GM18861 (cell line): ENCODE measurements at regions not wholly inside any gene's neighbourhood (a gene's known extent, or its start where the extent isn't known, plus 50 kb on each side); places are given as distances from the start of the nearest gene placed in this dataset.
"Not testable (repeated sequence)": the region's sequence is repeated elsewhere in the genome, so short reads cannot be mapped to it uniquely, and the experiment has no call there.

ENCODE experiments used
- ATAC-seq: cut with Tn5 transposase; IDR thresholded peaks from one replicate; pipeline ENCODE4 v1.9.1; 2021; ENCODE audit not compliant: unreplicated experiment

GRCh38 chr5:45042283-45042682, 233.5 kb downstream of the MRPS30 start:
- no peak for ATAC-seq

DNA sequence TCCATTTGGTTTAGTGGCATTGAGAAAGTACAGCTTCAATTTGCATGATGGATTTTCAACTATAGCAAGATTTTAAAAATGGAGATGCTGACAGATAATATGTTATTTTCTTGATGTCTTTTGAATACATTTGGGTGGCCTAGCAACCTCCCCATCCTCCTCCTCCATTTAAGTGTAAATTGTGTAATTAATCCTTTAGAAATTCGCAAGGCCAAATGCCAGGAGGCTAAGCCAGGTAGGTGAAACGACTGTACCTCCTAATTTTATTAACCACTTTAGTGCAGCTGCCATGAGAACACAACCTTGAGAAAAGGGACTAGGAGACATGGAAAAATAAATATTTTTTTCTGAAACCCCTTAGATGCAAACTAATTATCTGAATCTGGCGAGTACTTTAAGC, 248.8 kb downstream of the MRPS30 start:
- no peak for ATAC-seq

GRCh38 chr5:45060724-45061123, 252.0 kb downstream of the MRPS30 start:
- no peak for ATAC-seq

- no peak for ATAC-seq
These were observed 253.3 kb downstream of the MRPS30 start for GRCh38 chr5:45062044-45062443.

- ATAC-seq = no peak
These were observed 272.3 kb downstream of the MRPS30 start for GRCh38 chr5:45081082-45081481.

DNA sequence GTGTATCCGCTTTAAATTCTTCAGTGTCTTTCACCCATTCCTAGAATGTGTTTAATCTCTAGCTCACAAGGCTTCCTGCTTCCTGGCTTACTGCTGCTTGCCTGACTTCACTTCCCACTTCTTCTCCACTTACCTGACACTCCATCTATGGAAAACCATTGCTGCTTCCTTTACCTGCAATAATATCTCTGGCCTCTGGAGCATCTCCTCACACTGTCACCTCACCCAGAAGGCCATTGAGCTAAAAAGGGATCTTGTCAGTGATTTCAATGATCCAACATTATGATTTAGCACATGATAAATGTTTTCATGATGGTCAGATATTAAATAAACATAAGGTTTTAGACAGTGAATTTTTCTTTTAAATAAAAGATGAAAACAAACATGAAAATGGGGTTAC, 281.1 kb downstream of the MRPS30 start:
- no peak for ATAC-seq

- no peak for ATAC-seq
These were observed 284.6 kb downstream of the MRPS30 start for GRCh38 chr5:45093377-45093776.

DNA sequence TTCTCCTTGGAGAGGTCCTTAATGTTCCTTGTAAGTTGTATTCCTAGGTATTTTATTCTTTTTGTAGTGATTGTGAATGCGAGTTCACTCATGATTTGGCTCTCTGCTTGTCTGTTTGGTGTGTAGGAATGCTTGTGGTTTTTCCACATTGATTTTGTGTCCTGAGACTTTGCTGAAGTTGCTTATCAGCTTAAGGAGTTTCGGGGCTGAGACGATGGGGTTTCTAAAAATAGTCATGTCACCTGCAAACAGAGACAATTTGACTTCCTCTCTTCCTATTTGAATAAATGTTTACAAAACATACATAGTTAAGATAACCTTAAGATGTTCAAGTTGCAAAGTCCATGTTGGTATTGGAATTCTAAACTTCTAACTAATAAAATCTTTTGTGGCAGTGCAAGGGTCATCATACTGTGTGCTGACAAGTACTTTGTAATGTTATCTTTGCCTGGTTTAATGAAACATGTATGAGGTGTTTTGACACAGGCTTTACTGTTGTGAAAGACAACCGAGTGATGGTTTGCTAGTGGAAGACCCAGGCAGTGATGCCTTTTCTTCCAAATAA, 286.2 kb downstream of the MRPS30 start:
- ATAC-seq = no peak

DNA sequence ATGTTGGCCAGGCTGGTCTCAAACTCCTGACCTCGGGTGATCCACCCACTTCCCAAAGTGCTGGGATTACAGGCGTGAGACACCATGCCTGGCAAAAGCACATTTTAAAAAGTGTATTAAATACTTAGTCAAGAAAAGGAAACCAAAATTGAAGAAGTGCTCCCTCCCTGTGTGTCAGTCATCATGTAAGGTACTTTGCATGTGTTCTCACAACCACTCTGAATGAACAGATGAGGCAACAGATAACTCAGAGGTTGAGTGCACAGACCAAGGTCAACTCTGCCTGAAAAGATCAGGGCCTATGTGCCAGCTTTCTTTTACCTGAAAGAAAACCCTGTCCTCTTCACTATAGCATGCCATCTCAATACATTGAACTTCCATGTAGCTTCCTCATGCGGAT, 289.7 kb downstream of the MRPS30 start:
- no peak for ATAC-seq

GRCh38 chr5:45101146-45101545, 292.4 kb downstream of the MRPS30 start:
- ATAC-seq = no peak

DNA sequence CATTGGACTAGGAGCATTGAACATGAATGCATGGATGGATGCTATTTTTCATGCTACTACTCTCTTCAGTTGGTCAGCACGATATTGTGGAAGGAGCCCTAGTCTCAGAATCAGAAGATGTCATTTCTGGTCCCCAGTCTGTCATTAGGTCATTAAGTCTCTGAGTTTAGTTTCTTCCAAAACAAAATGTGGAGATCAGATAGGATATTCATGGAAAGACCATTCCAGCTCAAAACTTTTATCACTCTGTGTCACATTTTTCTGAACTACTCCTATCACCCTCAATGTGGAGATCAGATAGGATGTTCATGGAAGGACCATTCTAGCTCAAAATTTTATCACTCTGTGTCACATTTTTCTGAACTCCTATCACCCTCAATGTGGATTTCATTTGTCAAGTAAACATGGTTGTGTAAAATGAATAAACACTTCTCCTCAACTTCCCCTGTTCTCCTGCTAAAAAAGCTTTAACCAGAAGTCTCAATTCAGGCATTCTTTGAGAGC, 296.8 kb downstream of the MRPS30 start:
- ATAC-seq = no peak

DNA sequence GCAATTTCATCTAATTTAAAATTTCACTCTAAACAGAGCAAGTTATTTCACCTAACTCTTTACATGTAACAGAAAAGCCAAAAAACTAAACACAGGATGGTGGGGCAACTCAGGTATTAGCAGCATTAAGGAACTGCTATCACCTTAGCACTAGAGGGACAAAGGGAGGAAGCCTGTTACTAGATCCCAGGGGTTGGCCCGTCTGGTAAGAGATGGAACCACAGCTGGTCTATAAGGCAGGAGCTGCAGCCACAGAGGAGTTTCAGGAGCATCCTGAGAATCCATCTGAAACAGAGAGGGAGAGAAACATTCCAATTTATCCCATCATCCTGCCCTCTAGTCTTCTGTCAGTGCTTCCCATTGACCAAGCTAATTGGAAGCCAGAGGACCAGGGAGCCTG, 300.3 kb downstream of the MRPS30 start:
- ATAC-seq = no peak

DNA sequence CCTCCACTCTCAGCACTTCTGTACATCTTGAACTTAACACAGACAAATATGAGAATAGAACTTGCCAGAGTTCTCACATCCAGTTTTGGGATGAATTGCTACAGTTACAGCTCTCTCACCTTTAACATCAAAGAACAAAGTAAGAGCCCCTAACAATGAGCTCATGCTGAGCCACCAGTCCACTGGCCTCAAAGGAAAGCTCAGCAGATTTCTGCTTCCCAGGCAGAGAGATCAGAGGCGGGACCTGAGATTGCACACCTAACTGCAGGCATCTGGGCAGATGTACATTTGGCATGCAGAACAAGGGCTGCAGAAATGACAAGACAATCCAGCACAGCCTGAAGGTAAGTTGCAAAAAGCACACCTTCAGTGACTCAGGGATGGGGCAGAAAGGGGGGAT, 300.9 kb downstream of the MRPS30 start:
- no peak for ATAC-seq

GRCh38 chr5:45110399-45110798, 301.7 kb downstream of the MRPS30 start:
- ATAC-seq = no peak

DNA sequence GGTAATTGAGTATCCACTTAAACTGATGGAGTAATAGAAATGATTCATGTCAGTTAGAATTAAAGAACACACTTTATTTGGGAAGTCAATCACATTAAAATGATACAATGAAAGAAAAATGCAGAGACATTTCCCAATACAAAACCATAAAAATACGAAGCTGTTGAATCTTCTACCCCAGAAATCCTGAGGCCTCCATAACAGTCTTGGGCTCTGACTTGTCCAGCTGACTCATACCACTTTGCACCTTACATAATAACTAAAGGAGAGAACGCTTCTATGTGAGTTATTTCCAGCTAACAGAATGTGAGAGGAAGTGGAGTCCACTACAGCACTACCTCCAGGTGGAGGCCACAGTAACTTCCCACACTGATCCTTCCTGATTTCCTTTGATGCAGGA, 305.0 kb downstream of the MRPS30 start:
- ATAC-seq = no peak

GRCh38 chr5:45132972-45133371, 324.2 kb downstream of the MRPS30 start:
- ATAC-seq = no peak

DNA sequence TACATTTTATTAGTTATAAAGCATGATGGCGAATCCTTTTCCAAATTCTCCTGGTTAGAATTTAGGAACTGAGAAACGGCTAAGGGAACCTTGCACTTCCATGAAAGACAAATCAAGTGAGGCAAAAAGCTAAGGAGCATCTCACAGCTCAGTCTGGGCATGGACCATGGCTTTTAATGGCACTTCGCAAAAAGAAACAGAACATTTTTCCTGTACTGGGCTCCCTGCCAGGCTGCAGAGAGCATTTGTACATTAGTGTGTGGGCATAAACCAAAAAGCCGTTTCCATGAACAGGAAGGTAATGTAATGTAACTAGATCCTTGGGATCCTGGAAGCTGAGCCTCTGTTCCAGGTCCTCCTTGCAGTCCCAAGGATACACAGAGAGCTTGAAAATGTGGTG, 354.2 kb downstream of the MRPS30 start:
- no peak for ATAC-seq

DNA sequence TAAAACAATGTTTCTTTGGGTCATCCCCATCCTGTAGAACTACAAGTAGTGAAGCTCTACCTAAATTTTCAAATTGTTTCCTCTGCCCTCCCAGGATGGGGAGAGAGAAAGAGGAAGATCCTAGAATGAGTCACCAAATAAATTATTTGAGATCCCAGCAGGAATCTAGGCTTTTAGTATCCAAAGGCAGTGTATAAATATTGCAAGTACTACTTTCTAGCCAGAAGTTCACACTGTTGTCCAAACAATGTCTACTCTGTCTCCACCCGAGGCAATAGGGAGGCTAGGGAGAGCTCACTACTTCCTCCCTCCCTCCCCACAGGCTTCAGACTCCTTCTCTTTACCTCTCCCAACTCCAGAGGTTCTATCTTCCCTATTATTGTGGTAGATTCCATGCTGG, 362.8 kb downstream of the MRPS30 start:
- ATAC-seq = no peak

DNA sequence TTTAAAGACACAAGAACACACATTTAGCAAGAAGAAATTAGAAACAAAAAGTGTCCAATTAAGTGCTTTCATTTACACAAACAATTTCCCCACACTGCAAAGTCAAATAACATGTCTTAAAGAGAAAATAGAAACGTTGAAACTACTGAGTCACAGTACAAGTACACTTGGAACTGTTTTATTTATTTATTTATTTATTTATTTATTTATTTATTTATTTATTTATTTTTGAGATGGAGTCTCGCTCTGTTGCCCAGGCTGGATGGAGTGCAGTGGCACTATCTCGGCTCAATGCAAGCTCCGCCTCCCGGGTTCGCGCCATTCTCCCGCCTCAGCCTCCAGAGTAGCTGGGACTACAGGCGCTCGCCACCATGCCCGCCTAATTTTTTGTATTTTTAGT, 363.9 kb downstream of the MRPS30 start:
- not testable (repeated sequence) for ATAC-seq

- no peak for ATAC-seq
These were observed 370.9 kb downstream of the MRPS30 start for GRCh38 chr5:45179686-45180085.

- ATAC-seq = no peak
These were observed 380.3 kb downstream of the MRPS30 start for GRCh38 chr5:45189042-45189441.

GRCh38 chr5:45189481-45189880, 380.7 kb downstream of the MRPS30 start:
- ATAC-seq = no peak

DNA sequence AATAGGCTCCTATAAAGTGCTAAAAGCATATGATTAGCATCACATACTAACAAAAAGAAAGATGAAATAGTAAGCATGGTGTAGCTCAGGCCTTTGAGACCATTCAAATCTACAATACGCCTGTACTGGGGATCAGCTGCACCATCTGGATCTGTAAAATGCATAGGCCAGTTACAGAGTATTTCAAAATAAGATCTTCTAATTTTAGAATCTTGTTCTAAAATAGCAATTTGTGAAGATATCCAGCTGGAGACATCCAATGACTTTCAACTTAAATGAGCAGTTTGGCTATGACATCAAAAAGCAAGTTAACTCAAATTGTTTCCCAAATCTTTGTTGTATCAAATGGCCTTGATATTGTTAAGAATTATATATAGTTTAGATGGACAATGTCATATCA, 386.3 kb downstream of the MRPS30 start:
- ATAC-seq = no peak
